ENCODE measurements at regions not wholly inside any gene's neighbourhood (a gene's known extent, or its start where the extent isn't known, plus 50 kb on each side); places are given as distances from the start of the nearest gene placed in this dataset.

GRCh38 chr9:36734737-36735136, 162.0 kb downstream of the MELK start:
- no peak for TF ChIP-seq POLR2A (IDR thresholded peaks at IDR 0.05; ENCODE audit: low read depth, low read length)
- no peak for TF ChIP-seq TAF1 (IDR thresholded peaks at IDR 0.05; ENCODE audit: borderline replicate concordance, low read depth, low read length)
- no peak for TF ChIP-seq POLR2AphosphoS5 (IDR thresholded peaks at IDR 0.05; ENCODE audit: low read depth, low read length)

Measured in GM12892 (cell line).